Choroid plexus epithelial cell (primary cell): ENCODE measurements at regions not wholly inside any gene's neighbourhood (a gene's known extent, or its start where the extent isn't known, plus 50 kb on each side); places are given as distances from the start of the nearest gene placed in this dataset.

Experiments used
- DNase-seq: peaks from one replicate; pipeline ENCODE4 v3.0.0-alpha.2; 2010; ENCODE audit warnings: low read depth
- H3K4me3 ChIP-seq: 2 replicates; pipeline ENCODE4 v1.5.1; 2011; ENCODE audit warnings: low read depth, mild to moderate bottlenecking, control low read depth, low read length, moderate library complexity
- CTCF ChIP-seq: conservative IDR thresholded peaks from 2 replicates; pipeline ENCODE4 v1.5.1; 2011; ENCODE audit warnings: low read depth, mild to moderate bottlenecking, control low read depth, inconsistent platforms, low read length, moderate library complexity

- TF ChIP-seq CTCF, result no peak
- no peak overlapping the region for H3K4me3 ChIP-seq
- DNase-seq, result no peak
Observed at GRCh38 chr12:114287821-114288525, 118.0 kb downstream of the TBX5 start.

- TF ChIP-seq CTCF, result no peak
- H3K4me3 ChIP-seq, result no peak overlapping the region
- DNase-seq, result no peak
Observed at GRCh38 chr12:114286145-114286544, 119.8 kb downstream of the TBX5 start.

GRCh38 chr12:114285554-114285953, 120.4 kb downstream of the TBX5 start:
- no peak for TF ChIP-seq CTCF
- no peak for DNase-seq

GRCh38 chr12:114284041-114284440, 121.9 kb downstream of the TBX5 start:
- no peak for DNase-seq
- no peak for TF ChIP-seq CTCF

More at GRCh38 chr12:114285554-114285953, 120.4 kb downstream of the TBX5 start:
- H3K4me3 ChIP-seq, result no peak overlapping the region

GRCh38 chr12:114275932-114276785, 129.8 kb downstream of the TBX5 start:
- H3K4me3 ChIP-seq, result no peak overlapping the region
- DNase-seq, result no peak
- no peak for TF ChIP-seq CTCF

More at GRCh38 chr12:114284041-114284440, 121.9 kb downstream of the TBX5 start:
- no peak overlapping the region for H3K4me3 ChIP-seq

- TF ChIP-seq CTCF, result no peak
- DNase-seq, result no peak
- no peak overlapping the region for H3K4me3 ChIP-seq
Observed at GRCh38 chr12:114275086-114275485, 130.9 kb downstream of the TBX5 start.
